ENCODE measurements at regions not wholly inside any gene's neighbourhood (a gene's known extent, or its start where the extent isn't known, plus 50 kb on each side); places are given as distances from the start of the nearest gene placed in this dataset.

DNA sequence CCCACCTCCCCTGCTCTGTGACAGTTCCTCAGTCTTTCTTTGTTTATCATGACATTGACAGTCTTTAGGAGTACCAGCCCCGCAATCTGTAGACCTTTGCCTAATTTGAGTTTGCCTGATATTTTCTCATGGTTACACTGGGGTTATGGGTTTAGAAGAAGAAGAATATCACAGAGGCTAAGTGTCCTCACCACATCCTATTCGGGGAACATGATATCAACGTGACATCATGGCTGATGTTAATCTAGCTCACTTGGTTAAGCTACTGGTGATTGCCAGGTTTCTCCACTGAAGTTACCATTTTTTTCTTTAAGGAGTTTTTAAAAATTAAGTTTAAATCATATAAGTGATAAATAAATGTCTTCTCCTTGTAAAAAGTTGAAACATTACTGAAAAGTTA lies 127.5 kb downstream of the CEP57L1 start:
- DNase-seq (ENCODE audit: low read depth): no peak
- in situ Hi-C loops (cut with HindIII; ENCODE audit: low sequenced_read_pairs): no loop called here
- TF ChIP-seq, protein P1, sequence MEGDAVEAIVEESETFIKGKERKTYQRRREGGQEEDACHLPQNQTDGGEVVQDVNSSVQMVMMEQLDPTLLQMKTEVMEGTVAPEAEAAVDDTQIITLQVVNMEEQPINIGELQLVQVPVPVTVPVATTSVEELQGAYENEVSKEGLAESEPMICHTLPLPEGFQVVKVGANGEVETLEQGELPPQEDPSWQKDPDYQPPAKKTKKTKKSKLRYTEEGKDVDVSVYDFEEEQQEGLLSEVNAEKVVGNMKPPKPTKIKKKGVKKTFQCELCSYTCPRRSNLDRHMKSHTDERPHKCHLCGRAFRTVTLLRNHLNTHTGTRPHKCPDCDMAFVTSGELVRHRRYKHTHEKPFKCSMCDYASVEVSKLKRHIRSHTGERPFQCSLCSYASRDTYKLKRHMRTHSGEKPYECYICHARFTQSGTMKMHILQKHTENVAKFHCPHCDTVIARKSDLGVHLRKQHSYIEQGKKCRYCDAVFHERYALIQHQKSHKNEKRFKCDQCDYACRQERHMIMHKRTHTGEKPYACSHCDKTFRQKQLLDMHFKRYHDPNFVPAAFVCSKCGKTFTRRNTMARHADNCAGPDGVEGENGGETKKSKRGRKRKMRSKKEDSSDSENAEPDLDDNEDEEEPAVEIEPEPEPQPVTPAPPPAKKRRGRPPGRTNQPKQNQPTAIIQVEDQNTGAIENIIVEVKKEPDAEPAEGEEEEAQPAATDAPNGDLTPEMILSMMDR (IDR thresholded peaks at IDR 0.05; ENCODE audit: low read depth, low read length, missing control alignments): no peak
- H3K4me3 ChIP-seq (ENCODE audit: low read depth, low read length): no peak overlapping the region

DNA sequence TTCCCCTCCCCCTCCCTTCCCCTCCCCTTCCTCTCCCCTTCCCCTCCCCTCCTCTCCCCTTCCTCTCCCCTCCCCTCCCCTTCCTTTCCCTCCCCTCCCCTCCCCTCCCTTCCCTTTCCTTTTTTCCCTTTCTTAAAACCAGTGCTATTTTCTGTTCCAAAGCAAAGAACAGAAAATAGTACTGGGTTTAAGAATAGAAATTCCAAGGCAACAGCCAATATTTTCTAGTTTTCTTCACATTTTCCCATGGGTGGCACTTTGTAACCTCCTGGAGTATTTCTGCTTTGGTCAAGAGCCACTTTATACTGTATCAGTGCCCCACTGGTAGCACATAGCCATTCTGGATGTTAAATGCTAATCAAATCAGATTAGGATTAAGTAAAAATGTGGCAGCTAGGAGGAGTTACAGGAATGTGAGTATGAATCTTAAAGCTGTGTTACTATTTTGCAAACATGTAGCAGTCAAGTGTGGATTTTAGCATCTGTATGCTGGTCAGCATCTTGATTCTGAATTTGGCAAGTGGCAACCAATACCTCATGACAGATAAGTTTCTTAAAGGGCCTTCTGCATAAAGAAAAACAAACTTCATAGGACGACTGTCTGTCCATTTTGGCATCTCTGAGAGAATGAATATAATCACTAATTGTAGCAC lies 126.4 kb downstream of the CEP57L1 start:
- no peak overlapping the region for H3K4me3 ChIP-seq (ENCODE audit: low read depth, low read length)
- DNase-seq (ENCODE audit: low read depth): no peak
- in situ Hi-C loops (cut with HindIII; ENCODE audit: low sequenced_read_pairs): no loop called here
- TF ChIP-seq, protein P1 (IDR thresholded peaks at IDR 0.05; ENCODE audit: low read depth, low read length, missing control alignments): no peak

Data from astrocyte of the cerebellum (primary cell).